ENCODE measurements at regions not wholly inside any gene's neighbourhood (a gene's known extent, or its start where the extent isn't known, plus 50 kb on each side); places are given as distances from the start of the nearest gene placed in this dataset.

- no peaks in the 10 kb centered on the region for H3K4me1 Mint-ChIP-seq (ENCODE audit: low read depth)
- no peaks in the 10 kb centered on the region for H3K27me3 Mint-ChIP-seq (ENCODE audit: low read depth)
- intact Hi-C loops (cut with micrococcal nuclease) = no loop called here
- DNase-seq (ENCODE audit: low spot score) = no peak
- H3K4me3 Mint-ChIP-seq (ENCODE audit: low read depth) = no peak overlapping the region
- H3K9me3 Mint-ChIP-seq = no peaks in the 10 kb centered on the region
- no peak overlapping the region for H3K27ac Mint-ChIP-seq
- no peaks in the 10 kb centered on the region for H3K36me3 Mint-ChIP-seq (ENCODE audit: low read depth)
Observed at GRCh38 chr15:35320158-35320780, 225.7 kb downstream of the DPH6 start.

- Mint-ChIP-seq H3K9me3 (no peaks in the 10 kb centered on the region), H3K4me3 (ENCODE audit: low read depth) (no peak overlapping the region), H3K27me3 (ENCODE audit: low read depth) (no peaks in the 10 kb centered on the region), H3K4me1 (ENCODE audit: low read depth) (no peaks in the 10 kb centered on the region), H3K27ac (no peak overlapping the region), H3K36me3 (ENCODE audit: low read depth) (no peaks in the 10 kb centered on the region)
- no peak for DNase-seq (ENCODE audit: low spot score)
- intact Hi-C loops (cut with micrococcal nuclease) = no loop called here
Observed at GRCh38 chr15:35319354-35319753, 226.6 kb downstream of the DPH6 start.

- no peak overlapping the region for H3K4me3 Mint-ChIP-seq (ENCODE audit: low read depth)
- no peaks in the 10 kb centered on the region for H3K4me1 Mint-ChIP-seq (ENCODE audit: low read depth)
- H3K27ac Mint-ChIP-seq = no peak overlapping the region
- intact Hi-C loops (cut with micrococcal nuclease) = no loop called here
- no peaks in the 10 kb centered on the region for H3K36me3 Mint-ChIP-seq (ENCODE audit: low read depth)
- H3K9me3 Mint-ChIP-seq = no peaks in the 10 kb centered on the region
- H3K27me3 Mint-ChIP-seq (ENCODE audit: low read depth) = no peaks in the 10 kb centered on the region
- DNase-seq (ENCODE audit: low spot score) = no peak
Observed at GRCh38 chr15:35317217-35317616, 228.7 kb downstream of the DPH6 start.

- H3K4me3 Mint-ChIP-seq (ENCODE audit: low read depth) = no peak overlapping the region
- no peaks in the 10 kb centered on the region for H3K36me3 Mint-ChIP-seq (ENCODE audit: low read depth)
- intact Hi-C loops (cut with micrococcal nuclease) = no loop called here
- no peaks in the 10 kb centered on the region for H3K9me3 Mint-ChIP-seq
- no peaks in the 10 kb centered on the region for H3K27me3 Mint-ChIP-seq (ENCODE audit: low read depth)
- H3K27ac Mint-ChIP-seq = no peak overlapping the region
- no peak for DNase-seq (ENCODE audit: low spot score)
- H3K4me1 Mint-ChIP-seq (ENCODE audit: low read depth) = no peaks in the 10 kb centered on the region
Observed at GRCh38 chr15:35312344-35312743, 227.2 kb upstream of the NANOGP8 start.

GRCh38 chr15:35311615-35312014, 226.5 kb upstream of the NANOGP8 start:
- no peak overlapping the region for H3K4me3 Mint-ChIP-seq (ENCODE audit: low read depth)
- intact Hi-C loops (cut with micrococcal nuclease) = no loop called here

GRCh38 chr15:35309886-35310285, 224.8 kb upstream of the NANOGP8 start:
- no peaks in the 10 kb centered on the region for H3K27me3 Mint-ChIP-seq (ENCODE audit: low read depth)
- DNase-seq (ENCODE audit: low spot score) = no peak
- intact Hi-C loops (cut with micrococcal nuclease) = no loop called here
- no peaks in the 10 kb centered on the region for H3K9me3 Mint-ChIP-seq
- no peaks in the 10 kb centered on the region for H3K4me1 Mint-ChIP-seq (ENCODE audit: low read depth)
- H3K36me3 Mint-ChIP-seq (ENCODE audit: low read depth) = no peaks in the 10 kb centered on the region
- no peak overlapping the region for H3K4me3 Mint-ChIP-seq (ENCODE audit: low read depth)
- H3K27ac Mint-ChIP-seq = no peak overlapping the region

More at GRCh38 chr15:35311615-35312014, 226.5 kb upstream of the NANOGP8 start:
- H3K4me1 Mint-ChIP-seq (ENCODE audit: low read depth) = no peaks in the 10 kb centered on the region
- no peaks in the 10 kb centered on the region for H3K9me3 Mint-ChIP-seq
- H3K27ac Mint-ChIP-seq = no peak overlapping the region
- DNase-seq (ENCODE audit: low spot score) = no peak
- no peaks in the 10 kb centered on the region for H3K27me3 Mint-ChIP-seq (ENCODE audit: low read depth)
- H3K36me3 Mint-ChIP-seq (ENCODE audit: low read depth) = no peaks in the 10 kb centered on the region

GRCh38 chr15:35308802-35309201, 223.7 kb upstream of the NANOGP8 start:
- H3K36me3 Mint-ChIP-seq (ENCODE audit: low read depth) = no peaks in the 10 kb centered on the region
- no peak for DNase-seq (ENCODE audit: low spot score)
- intact Hi-C loops (cut with micrococcal nuclease) = no loop called here

GRCh38 chr15:35307676-35308075, 222.6 kb upstream of the NANOGP8 start:
- H3K4me1 Mint-ChIP-seq (ENCODE audit: low read depth) = no peaks in the 10 kb centered on the region
- no peaks in the 10 kb centered on the region for H3K36me3 Mint-ChIP-seq (ENCODE audit: low read depth)
- H3K4me3 Mint-ChIP-seq (ENCODE audit: low read depth) = no peak overlapping the region
- H3K27me3 Mint-ChIP-seq (ENCODE audit: low read depth) = no peaks in the 10 kb centered on the region
- H3K27ac Mint-ChIP-seq = no peak overlapping the region
- H3K9me3 Mint-ChIP-seq = no peaks in the 10 kb centered on the region
- intact Hi-C loops (cut with micrococcal nuclease) = no loop called here
- DNase-seq (ENCODE audit: low spot score) = no peak

More at GRCh38 chr15:35308802-35309201, 223.7 kb upstream of the NANOGP8 start:
- H3K27ac Mint-ChIP-seq = no peak overlapping the region
- H3K4me3 Mint-ChIP-seq (ENCODE audit: low read depth) = no peak overlapping the region
- no peaks in the 10 kb centered on the region for H3K9me3 Mint-ChIP-seq
- H3K4me1 Mint-ChIP-seq (ENCODE audit: low read depth) = no peaks in the 10 kb centered on the region
- H3K27me3 Mint-ChIP-seq (ENCODE audit: low read depth) = no peaks in the 10 kb centered on the region

- intact Hi-C loops (cut with micrococcal nuclease) = no loop called here
- no peak for DNase-seq (ENCODE audit: low spot score)
- H3K4me1 Mint-ChIP-seq (ENCODE audit: low read depth) = no peaks in the 10 kb centered on the region
- H3K27ac Mint-ChIP-seq = no peak overlapping the region
- H3K4me3 Mint-ChIP-seq (ENCODE audit: low read depth) = no peak overlapping the region
- H3K27me3 Mint-ChIP-seq (ENCODE audit: low read depth) = no peaks in the 10 kb centered on the region
- no peaks in the 10 kb centered on the region for H3K9me3 Mint-ChIP-seq
- H3K36me3 Mint-ChIP-seq (ENCODE audit: low read depth) = no peaks in the 10 kb centered on the region
Observed at GRCh38 chr15:35307026-35307425, 221.9 kb upstream of the NANOGP8 start.

- DNase-seq (ENCODE audit: low spot score) = no peak
- Mint-ChIP-seq H3K27me3 (ENCODE audit: low read depth) (no peaks in the 10 kb centered on the region), H3K27ac (no peak overlapping the region), H3K4me3 (ENCODE audit: low read depth) (no peak overlapping the region), H3K4me1 (ENCODE audit: low read depth) (no peaks in the 10 kb centered on the region), H3K36me3 (ENCODE audit: low read depth) (no peaks in the 10 kb centered on the region), H3K9me3 (no peaks in the 10 kb centered on the region)
- intact Hi-C loops (cut with micrococcal nuclease) = no loop called here
Observed at GRCh38 chr15:35306361-35306981, 221.4 kb upstream of the NANOGP8 start.

- H3K4me3 Mint-ChIP-seq (ENCODE audit: low read depth) = no peak overlapping the region
- intact Hi-C loops (cut with micrococcal nuclease) = no loop called here
- H3K27ac Mint-ChIP-seq = no peak overlapping the region
- no peaks in the 10 kb centered on the region for H3K36me3 Mint-ChIP-seq (ENCODE audit: low read depth)
- DNase-seq (ENCODE audit: low spot score) = no peak
- no peaks in the 10 kb centered on the region for H3K4me1 Mint-ChIP-seq (ENCODE audit: low read depth)
- H3K27me3 Mint-ChIP-seq (ENCODE audit: low read depth) = no peaks in the 10 kb centered on the region
- no peaks in the 10 kb centered on the region for H3K9me3 Mint-ChIP-seq
Observed at GRCh38 chr15:35305946-35306345, 220.9 kb upstream of the NANOGP8 start.

GRCh38 chr15:35305031-35305550, 220.0 kb upstream of the NANOGP8 start:
- H3K27ac Mint-ChIP-seq = no peak overlapping the region
- intact Hi-C loops (cut with micrococcal nuclease) = no loop called here
- H3K36me3 Mint-ChIP-seq (ENCODE audit: low read depth) = no peaks in the 10 kb centered on the region
- H3K4me1 Mint-ChIP-seq (ENCODE audit: low read depth) = no peaks in the 10 kb centered on the region
- no peak overlapping the region for H3K4me3 Mint-ChIP-seq (ENCODE audit: low read depth)
- no peaks in the 10 kb centered on the region for H3K9me3 Mint-ChIP-seq
- DNase-seq (ENCODE audit: low spot score) = no peak
- no peaks in the 10 kb centered on the region for H3K27me3 Mint-ChIP-seq (ENCODE audit: low read depth)

- no peak for DNase-seq (ENCODE audit: low spot score)
- Mint-ChIP-seq H3K9me3 (no peaks in the 10 kb centered on the region), H3K27me3 (ENCODE audit: low read depth) (no peaks in the 10 kb centered on the region), H3K36me3 (ENCODE audit: low read depth) (no peaks in the 10 kb centered on the region), H3K4me1 (ENCODE audit: low read depth) (no peaks in the 10 kb centered on the region), H3K4me3 (ENCODE audit: low read depth) (no peak overlapping the region), H3K27ac (no peak overlapping the region)
- intact Hi-C loops (cut with micrococcal nuclease) = no loop called here
Observed at GRCh38 chr15:35304389-35304788, 219.3 kb upstream of the NANOGP8 start.
